NCI-H187 (cell line): ENCODE measurements at regions not wholly inside any gene's neighbourhood (a gene's known extent, or its start where the extent isn't known, plus 50 kb on each side); places are given as distances from the start of the nearest gene placed in this dataset.
"Not testable (repeated sequence)": the region's sequence is repeated elsewhere in the genome, so short reads cannot be mapped to it uniquely, and the experiment has no call there.

Experiments
- DNase-seq, 2 experiments: peaks; one replicate each; lab custom pipeline; 2025; lab: John Stamatoyannopoulos, UW

DNA sequence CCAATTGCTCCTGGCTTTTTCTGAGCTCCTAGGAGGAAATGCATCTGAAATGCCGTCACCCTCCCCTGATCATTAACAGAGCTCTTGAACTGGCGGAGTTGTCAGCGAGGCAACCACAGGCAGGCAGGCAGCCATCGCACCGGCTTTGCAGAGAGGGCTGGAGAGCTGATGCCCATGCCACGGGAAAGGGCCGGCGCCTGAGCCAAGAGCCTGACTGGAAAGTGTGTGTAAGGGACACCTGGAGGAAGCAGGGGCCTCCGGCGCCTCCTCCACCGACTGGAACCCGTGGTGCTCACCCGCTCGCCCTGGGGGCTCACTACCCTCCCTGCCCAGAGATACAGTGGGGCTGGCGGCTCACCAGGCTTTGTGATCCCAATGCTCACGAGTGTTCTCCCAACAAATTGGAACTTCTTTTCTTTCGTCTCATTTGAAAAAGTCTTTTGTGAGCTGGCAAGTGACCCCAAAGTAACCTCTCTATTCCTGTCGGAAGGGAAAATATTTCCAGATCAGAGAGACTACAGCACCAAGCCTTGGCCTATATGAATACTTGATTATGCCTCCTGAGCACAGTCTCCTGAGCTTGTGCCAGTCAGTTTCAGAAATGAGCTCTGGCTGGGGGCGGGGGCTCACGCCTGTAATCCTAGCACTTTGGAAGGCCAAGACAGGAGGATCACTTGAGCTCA, 97.7 kb upstream of the SLC25A33 start:
- DNase-seq = no peak

DNA sequence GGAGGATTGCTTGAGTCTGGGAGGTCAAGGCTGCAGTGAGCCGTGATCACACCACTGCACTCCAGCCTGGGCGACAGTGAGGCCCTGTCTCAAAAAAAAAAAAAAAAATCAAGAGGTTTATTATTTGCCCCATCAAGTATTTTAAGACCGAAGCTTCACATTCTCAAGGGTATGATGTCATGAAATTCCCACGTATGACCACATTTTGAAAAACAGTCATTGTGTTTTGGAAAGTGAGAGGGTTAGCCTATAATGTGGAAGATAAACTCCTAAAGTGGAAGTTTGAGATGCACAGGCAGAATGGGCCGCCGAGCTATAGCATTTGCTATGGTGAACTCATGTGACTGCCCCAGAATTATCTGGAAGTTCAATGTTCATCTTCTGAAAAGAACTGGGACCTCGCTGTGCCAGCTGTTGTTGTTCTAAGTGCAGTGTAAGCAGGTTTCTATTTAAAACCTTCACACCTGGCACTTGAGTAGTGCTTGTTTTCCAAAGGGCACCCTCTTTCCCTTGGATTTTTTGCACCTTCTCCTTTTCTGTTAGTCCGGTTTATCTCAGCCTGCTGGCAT, 96.9 kb upstream of the SLC25A33 start:
- no peak for DNase-seq

- no peak for DNase-seq
Measured at GRCh38 chr1:9442986-9443385, 96.3 kb upstream of the SLC25A33 start.

DNA sequence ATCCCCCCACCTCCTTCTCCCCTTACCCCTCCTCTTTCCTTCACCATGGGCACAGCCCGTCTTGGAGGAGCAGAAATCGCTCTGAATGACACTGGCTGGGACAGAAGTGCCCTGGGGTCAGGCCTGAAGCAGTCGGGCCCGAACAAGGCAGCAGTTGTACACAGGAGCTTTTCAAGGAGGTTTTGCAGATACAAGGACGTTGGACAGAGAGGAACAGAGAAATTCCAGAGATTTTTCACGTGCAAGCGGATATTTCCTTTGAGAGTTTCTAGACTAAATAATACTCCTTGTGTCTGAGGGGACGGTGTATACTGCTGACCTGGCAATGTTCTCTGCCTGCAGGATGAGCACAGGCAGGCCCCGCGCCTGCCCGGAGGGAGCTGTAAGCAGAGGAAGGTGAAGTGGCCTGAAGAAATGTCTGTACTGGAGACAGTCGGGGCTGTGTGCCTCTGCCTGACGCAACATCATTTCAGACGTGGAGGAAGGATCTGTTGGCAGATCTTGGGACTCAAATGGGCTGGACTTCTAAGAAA, 95.3 kb upstream of the SLC25A33 start:
- DNase-seq = no peak

GRCh38 chr1:9444532-9444931, 94.7 kb upstream of the SLC25A33 start:
- DNase-seq = no peak

DNA sequence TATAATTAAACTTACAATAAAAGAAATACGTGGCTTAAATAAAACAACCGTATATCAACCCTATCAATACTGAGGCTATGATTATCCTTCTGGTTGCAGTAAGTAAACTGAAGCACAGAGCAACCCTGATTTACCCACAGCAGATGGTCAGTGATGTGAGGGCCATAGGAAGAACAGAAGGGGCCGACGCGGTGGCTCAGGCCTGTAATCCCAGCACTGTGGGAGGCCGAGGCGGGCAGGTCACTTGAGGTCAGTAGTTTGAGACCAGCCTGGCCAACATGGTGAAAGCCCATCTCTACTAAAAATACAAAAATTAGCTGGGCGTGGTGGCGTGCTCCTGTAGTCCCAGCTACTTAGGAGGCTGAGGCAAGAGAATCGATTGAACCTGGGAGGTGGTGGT, 94.2 kb upstream of the SLC25A33 start:
- DNase-seq = not testable (repeated sequence)

DNA sequence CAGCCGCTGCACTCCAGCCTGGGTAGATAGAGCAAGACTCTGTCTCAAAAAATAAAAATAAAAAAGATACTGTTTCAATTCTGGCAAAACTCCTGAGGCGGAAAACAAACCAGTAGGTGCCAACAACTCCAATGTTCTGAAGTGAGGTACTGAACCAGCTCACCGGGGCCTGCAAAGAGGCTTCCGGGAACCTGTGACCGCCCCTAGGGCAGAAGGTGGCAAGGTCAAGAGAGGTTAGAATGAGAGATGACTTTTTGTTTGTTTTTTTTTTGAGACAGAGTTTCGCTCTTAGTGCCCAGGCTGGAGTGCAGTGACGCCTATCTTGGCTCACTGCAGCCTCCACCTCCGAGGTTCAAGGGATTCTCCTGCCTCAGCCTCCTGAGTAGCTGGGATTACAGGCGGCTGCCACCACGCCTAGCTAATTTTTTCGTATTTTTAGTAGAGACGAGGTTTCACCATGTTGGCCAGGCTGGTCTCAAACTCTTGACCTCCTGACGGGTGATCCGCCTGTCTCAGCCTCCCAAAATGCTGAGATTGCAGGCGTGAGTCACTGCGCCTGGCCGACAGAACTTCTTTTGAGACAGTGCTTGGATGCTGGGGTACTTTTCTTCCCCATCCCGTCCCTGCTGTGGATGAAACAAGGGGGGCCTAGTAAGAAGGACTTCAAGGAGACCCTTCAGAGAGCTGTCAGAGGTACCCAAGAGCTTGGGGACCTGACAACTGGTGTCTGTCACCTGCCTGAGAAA, 91.9 kb upstream of the SLC25A33 start:
- DNase-seq = no peak

- no peak for DNase-seq
Measured at GRCh38 chr1:9448132-9449109, 90.8 kb upstream of the SLC25A33 start.

- no peak for DNase-seq
Measured at GRCh38 chr1:9449110-9449627, 90.1 kb upstream of the SLC25A33 start.

DNA sequence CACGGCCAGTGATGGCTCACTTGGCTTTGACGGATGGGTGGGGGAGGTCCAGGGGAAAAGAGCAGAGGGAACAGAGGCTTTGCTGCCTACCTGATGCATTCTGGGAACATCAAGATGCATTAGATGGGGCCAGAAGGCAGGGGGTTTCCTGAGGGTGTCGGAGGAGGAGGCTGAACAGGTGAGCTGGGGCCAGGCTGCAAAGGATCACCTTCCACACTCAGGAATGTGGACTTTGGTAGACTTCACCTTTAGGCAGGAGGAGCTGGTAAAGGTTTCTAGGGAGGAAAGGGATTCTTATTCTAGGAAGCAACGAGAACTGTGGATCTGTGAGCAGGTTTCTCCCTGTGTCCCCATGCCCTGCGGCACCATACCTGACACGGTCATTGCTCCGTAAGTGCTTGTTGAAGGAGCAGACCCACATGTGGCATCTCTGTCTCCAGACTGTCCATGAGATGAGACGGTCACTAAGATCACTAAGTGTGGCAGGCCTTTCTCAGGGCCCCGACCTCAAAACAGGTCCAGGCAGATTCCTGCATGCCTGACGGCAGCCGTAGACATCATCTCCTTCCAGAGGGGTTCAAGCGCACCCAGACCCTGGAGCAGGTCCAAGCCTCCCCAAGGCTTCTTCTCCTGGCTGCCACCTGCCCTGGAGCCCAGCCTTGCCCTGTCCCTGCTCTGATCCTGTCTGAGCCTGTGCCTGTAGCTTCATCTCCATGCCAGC, 89.1 kb upstream of the SLC25A33 start:
- no peak for DNase-seq

DNA sequence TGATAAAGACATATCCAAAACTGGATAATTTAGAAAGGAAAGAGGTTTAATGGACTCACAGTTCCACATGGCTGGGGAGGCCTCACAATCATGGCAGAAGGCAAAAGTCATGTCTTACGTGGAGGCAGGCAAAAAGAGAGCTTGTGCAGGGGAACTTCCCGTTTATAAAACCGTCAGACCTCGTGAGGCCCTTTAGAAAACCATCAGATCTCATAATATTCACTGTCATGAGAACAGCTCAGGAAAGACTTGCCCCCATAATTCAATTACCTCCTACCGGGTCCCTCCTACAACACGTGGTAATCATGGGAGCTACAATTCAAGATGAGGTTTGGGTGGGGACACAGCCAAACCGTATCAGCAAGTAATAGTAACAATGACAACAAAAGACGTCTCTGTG, 88.2 kb upstream of the SLC25A33 start:
- DNase-seq = no peak

DNA sequence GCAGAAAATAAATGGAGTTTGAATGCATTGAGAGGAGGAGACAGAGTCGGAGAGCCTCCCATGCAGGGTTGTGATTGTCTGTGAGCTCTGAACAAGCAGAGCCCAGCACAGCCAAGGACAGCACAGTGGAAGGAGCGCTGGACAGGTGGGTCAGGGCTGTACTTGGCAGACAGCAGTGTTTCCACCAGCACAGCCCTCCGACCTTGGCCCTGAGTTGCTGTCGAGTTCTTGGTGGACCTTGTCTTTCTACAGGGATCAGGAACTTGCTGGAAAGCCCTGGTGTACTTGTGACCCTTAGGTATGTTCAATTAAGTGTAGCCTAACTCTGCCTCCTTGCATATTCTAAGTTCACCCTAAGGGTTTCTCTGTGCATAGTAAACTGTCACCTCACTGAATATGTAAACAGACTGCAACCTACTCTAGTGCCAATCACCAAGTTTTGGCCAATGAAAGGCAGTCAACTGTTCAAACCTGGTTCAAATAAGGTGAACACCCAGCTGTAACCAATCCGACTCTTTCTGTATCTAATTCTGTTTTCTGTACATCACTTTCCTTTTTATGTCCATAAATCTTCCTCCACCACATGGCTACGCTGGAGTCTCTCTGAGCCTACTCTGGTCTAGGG, 86.6 kb upstream of the SLC25A33 start:
- DNase-seq = no peak

DNA sequence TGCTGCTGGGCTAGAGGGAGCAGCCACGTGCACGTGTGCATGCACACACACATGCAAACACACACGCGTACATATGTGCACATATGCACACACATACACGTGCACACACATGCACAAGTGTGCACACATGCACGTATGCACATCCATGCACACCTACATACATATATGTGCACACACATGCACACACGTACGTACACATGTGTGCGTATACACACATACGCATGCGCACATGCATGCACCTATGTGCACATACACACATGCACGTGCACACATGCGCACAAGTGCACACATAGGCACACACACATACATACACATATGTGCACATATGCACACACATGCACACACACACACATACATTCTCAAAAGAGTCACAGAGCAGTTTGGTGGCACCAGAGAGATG, 85.9 kb upstream of the SLC25A33 start:
- DNase-seq = no peak

DNA sequence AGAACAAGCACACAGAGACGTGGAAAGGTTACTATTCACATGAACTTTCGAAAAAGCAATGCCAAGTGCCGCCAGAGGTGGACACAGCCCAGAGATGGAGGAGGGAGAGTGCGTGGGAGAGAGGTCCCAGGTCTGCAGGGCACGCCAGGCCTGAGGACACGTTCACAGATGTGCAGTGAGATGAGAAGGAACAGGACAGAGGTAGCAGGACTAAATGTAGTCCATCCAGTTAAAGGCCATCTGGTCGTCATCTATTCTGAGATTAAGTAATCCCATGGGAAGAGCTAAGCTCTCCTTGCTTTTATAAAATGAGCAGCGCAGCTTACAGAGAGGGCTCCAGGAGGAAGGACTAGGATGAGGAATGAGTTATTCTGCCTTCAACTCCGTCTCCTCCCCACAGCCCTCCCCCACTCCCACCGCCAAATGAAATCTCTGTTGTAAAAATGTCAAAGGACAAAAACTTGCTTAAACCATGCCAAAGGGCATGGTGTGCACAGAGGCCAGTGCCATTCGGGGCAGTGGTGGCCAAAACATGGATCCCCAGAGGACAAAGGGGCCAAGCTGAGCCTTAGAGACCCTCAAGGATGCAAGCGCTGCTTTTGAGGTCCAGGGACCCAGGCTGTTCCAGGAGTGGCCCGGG, 85.4 kb upstream of the SLC25A33 start:
- no peak for DNase-seq

DNA sequence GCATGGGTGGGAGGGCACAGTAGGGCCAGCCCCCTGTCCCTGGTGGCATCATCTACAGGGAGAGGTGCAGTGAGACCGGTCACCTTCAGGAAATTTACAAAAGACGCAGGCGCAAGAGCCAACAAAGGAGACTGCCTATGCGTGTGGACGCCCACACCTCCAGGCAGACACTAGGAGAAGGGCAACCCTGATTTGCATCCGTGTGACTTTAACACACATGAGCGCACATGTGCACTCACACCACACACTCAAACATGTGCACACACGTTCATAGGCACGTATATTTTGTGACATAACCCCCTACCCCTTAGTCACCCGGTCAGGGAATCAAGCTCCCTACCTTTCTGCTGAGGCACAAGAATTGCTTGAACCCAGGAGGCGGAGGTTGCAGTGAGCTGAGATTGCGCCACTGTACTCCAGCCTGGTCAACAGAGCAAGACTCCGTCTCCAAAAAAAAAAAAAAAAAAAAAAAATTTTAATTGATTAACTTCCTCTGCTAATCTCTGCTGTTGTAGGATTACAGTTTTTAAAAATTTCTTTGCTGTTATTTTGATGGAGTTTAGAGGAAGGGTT, 84.7 kb upstream of the SLC25A33 start:
- no peak for DNase-seq

DNA sequence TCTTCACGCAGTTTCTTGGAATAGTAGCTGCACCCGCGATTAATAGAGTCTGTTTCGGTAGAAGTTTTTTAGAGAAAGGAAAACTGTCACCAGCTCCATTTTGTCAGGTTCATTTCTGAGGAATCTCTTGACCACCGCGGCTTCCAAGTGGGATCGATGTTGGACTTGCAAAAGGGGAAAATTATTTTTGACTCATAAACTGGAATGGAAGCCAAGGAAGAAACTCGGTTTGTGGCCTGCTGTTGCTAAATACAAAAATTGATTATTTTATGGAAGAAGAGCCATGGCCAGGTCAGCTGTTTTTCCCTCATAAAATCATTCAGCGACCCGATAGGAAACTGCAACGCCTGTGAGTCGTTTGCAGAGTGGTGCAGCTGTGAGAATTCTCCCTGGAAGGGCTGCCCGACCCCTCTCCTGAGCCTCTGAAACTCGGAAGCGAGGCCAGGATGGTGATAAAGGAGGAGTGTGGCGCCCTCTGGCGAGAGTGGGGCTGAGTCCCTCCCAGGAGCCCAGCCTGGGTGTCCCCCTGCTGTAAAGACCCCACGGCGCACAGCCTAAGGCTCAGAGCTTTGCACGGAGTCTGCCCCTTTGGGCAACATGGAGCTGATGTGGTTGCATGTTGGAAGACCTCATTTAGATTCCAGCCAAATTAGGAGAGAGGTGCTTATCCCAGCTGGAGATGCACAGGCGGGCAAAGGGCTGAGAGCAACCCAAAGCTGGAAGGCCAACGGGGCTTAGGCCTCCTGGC, 83.6 kb upstream of the SLC25A33 start:
- peak in 1 of 2 experiments; percentile 43 for DNase-seq

DNA sequence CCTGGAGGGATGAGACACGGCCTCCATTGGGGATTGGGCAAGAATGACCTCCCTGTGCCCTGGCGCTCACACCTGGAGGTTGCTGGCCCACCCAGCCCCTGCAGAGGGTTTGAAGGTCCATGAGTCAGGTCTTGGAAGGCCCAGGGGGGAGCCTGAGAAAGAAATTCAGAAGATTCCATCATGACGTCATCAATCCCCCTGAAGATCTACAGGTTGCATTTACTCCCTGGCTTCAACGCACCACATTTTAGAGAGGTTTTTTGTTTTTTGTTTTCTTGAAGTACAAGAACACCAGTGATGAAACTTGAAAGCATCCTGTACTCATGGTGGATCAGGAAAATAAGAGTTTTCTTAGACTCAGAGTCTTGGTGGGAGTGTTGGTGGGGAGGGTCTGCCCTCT, 82.4 kb upstream of the SLC25A33 start:
- no peak for DNase-seq

DNA sequence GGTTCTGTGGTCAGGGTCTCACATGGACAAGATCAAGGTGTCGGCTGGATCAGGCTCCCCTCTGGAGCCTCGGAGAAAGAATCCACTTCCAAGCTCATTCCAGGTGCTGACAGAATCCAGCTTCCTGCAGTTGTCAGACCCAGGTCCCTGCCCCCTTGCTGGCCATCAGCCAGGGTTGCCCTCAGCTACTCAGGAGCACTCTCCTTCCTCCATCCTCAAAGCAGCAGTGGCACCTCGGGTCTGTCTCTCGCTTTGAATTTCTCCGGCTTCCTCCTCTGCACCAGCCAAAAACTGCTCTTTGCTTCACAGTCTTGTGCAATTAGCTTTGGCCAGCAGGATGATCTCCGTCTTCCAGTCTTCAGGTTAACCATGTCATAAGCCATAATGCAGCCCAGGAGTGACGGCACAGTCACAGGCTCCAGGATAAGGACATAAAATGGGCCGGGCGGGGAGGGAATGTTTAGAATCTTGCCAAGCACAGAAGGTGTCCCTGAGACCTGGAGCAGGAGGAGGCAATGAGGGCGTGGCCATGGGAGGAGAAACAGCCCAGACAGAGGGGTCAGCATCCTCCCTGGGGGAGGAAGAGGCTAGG, 79.4 kb upstream of the SLC25A33 start:
- DNase-seq = no peak

DNA sequence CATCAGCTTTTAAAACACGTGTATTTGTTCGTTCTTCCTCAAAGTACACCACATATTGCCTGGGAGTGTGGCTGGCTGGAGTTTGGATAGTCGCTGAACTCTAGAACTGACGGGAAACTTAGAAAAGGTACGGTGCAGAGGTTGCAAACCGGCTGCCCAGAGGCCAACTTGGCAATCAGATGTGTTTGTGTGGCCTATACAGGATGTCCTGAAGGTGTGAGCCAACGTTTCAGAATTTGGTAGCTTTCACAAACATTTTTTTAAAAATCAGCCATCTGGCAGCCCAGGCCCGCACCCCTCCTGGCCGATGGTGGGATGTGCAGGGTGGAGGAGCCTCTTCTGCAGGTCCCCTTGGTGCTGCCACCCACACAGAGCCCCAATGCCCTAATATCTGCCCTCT, 73.6 kb upstream of the SLC25A33 start:
- no peak for DNase-seq
